DMS153 (cell line): ENCODE measurements at regions not wholly inside any gene's neighbourhood (a gene's known extent, or its start where the extent isn't known, plus 50 kb on each side); places are given as distances from the start of the nearest gene placed in this dataset.
"Not testable (repeated sequence)": the region's sequence is repeated elsewhere in the genome, so short reads cannot be mapped to it uniquely, and the experiment has no call there.

ENCODE experiments used
- DNase-seq: peaks from one replicate; lab custom pipeline; 2025; lab: John Stamatoyannopoulos, UW

GRCh38 chr5:96171973-96172372 lies 210.3 kb upstream of the ELL2 start:
- DNase-seq: not testable (repeated sequence)

- DNase-seq: not testable (repeated sequence)
Measured at GRCh38 chr5:96170481-96171125, 209.0 kb upstream of the ELL2 start.

GRCh38 chr5:96168833-96169232 lies 207.2 kb upstream of the ELL2 start:
- not testable (repeated sequence) for DNase-seq

- no peak for DNase-seq
Measured at GRCh38 chr5:96159043-96159442, 197.4 kb upstream of the ELL2 start.

- DNase-seq: no peak
Measured at GRCh38 chr5:96157841-96158291, 196.2 kb upstream of the ELL2 start.

GRCh38 chr5:96157077-96157780 lies 195.6 kb upstream of the ELL2 start:
- no peak for DNase-seq

- no peak for DNase-seq
Measured at GRCh38 chr5:96155147-96155546, 193.5 kb upstream of the ELL2 start.

- DNase-seq: no peak
Measured at GRCh38 chr5:96151891-96152290, 190.2 kb upstream of the ELL2 start.

- DNase-seq: no peak
Measured at GRCh38 chr5:96150007-96150406, 188.4 kb upstream of the ELL2 start.

GRCh38 chr5:96149546-96149945 lies 187.9 kb upstream of the ELL2 start:
- DNase-seq: no peak

- no peak for DNase-seq
Measured at GRCh38 chr5:96149021-96149420, 187.4 kb upstream of the ELL2 start.

- DNase-seq: no peak
Measured at GRCh38 chr5:96148376-96148775, 186.7 kb upstream of the ELL2 start.

GRCh38 chr5:96147866-96148265 lies 186.2 kb upstream of the ELL2 start:
- DNase-seq: no peak

GRCh38 chr5:96146675-96147074 lies 185.0 kb upstream of the ELL2 start:
- no peak for DNase-seq

- no peak for DNase-seq
Measured at GRCh38 chr5:96144289-96144688, 182.6 kb upstream of the ELL2 start.

- no peak for DNase-seq
Measured at GRCh38 chr5:96143450-96143849, 181.8 kb upstream of the ELL2 start.

GRCh38 chr5:96142786-96143434 lies 181.3 kb upstream of the ELL2 start:
- DNase-seq: no peak

- no peak for DNase-seq
Measured at GRCh38 chr5:96142184-96142781, 180.6 kb upstream of the ELL2 start.

- no peak for DNase-seq
Measured at GRCh38 chr5:96141749-96142148, 180.1 kb upstream of the ELL2 start.

GRCh38 chr5:96140496-96140895 lies 178.8 kb upstream of the ELL2 start:
- DNase-seq: no peak

- no peak for DNase-seq
Measured at GRCh38 chr5:96140084-96140483, 178.4 kb upstream of the ELL2 start.

- DNase-seq: no peak
Measured at GRCh38 chr5:96134886-96135285, 173.2 kb upstream of the ELL2 start.
